Epithelial cell of proximal tubule (primary cell): ENCODE measurements at regions not wholly inside any gene's neighbourhood (a gene's known extent, or its start where the extent isn't known, plus 50 kb on each side); places are given as distances from the start of the nearest gene placed in this dataset.
"Not testable (repeated sequence)": the region's sequence is repeated elsewhere in the genome, so short reads cannot be mapped to it uniquely, and the experiment has no call there.

Source experiments
- DNase-seq: peaks from one replicate; pipeline ENCODE4 v3.0.0-alpha.2; 2011; ENCODE audit warnings: low read depth
- H3K4me3 ChIP-seq: 2 replicates; pipeline ENCODE4 v1.5.1; 2011; ENCODE audit warnings: low read depth, mild to moderate bottlenecking, low read length

GRCh38 chr15:20239186-20239585, 302.4 kb downstream of the GOLGA6L6 start:
- DNase-seq, H3K4me3 ChIP-seq: not testable (repeated sequence)

- not testable (repeated sequence) for H3K4me3 ChIP-seq, DNase-seq
Measured at GRCh38 chr15:20237256-20238020, 304.2 kb downstream of the GOLGA6L6 start.

GRCh38 chr15:20235728-20236127, 305.9 kb downstream of the GOLGA6L6 start:
- not testable (repeated sequence) for DNase-seq, H3K4me3 ChIP-seq

- not testable (repeated sequence) for DNase-seq, H3K4me3 ChIP-seq
Measured at GRCh38 chr15:20234006-20234540, 307.5 kb downstream of the GOLGA6L6 start.

- not testable (repeated sequence) for DNase-seq, H3K4me3 ChIP-seq
Measured at GRCh38 chr15:20232457-20232856, 309.1 kb downstream of the GOLGA6L6 start.

- not testable (repeated sequence) for H3K4me3 ChIP-seq, DNase-seq
Measured at GRCh38 chr15:20230656-20231055, 310.9 kb downstream of the GOLGA6L6 start.

GRCh38 chr15:20228791-20229190, 312.8 kb downstream of the GOLGA6L6 start:
- not testable (repeated sequence) for DNase-seq, H3K4me3 ChIP-seq

- not testable (repeated sequence) for H3K4me3 ChIP-seq, DNase-seq
Measured at GRCh38 chr15:20227119-20227853, 314.3 kb downstream of the GOLGA6L6 start.

- H3K4me3 ChIP-seq, DNase-seq: not testable (repeated sequence)
Measured at GRCh38 chr15:20226531-20226930, 315.1 kb downstream of the GOLGA6L6 start.

GRCh38 chr15:20221063-20221462, 320.5 kb downstream of the GOLGA6L6 start:
- DNase-seq, result not testable (repeated sequence)

GRCh38 chr15:20219171-20219570, 322.4 kb downstream of the GOLGA6L6 start:
- H3K4me3 ChIP-seq, DNase-seq: not testable (repeated sequence)

More at GRCh38 chr15:20221063-20221462, 320.5 kb downstream of the GOLGA6L6 start:
- not testable (repeated sequence) for H3K4me3 ChIP-seq

- not testable (repeated sequence) for DNase-seq, H3K4me3 ChIP-seq
Measured at GRCh38 chr15:20215700-20216099, 325.9 kb downstream of the GOLGA6L6 start.

GRCh38 chr15:20214101-20214500, 327.5 kb downstream of the GOLGA6L6 start:
- DNase-seq, H3K4me3 ChIP-seq: not testable (repeated sequence)

GRCh38 chr15:20211508-20211907, 330.1 kb downstream of the GOLGA6L6 start:
- not testable (repeated sequence) for H3K4me3 ChIP-seq, DNase-seq

- DNase-seq, H3K4me3 ChIP-seq: not testable (repeated sequence)
Measured at GRCh38 chr15:20209973-20210372, 331.6 kb downstream of the GOLGA6L6 start.

- DNase-seq, H3K4me3 ChIP-seq: not testable (repeated sequence)
Measured at GRCh38 chr15:20207607-20208006, 334.0 kb downstream of the GOLGA6L6 start.

GRCh38 chr15:20207198-20207597, 334.4 kb downstream of the GOLGA6L6 start:
- DNase-seq, H3K4me3 ChIP-seq: not testable (repeated sequence)

- H3K4me3 ChIP-seq, DNase-seq: not testable (repeated sequence)
Measured at GRCh38 chr15:20204177-20204866, 337.3 kb downstream of the GOLGA6L6 start.

GRCh38 chr15:20203649-20204150, 337.9 kb downstream of the GOLGA6L6 start:
- DNase-seq, H3K4me3 ChIP-seq: not testable (repeated sequence)
